GM21717 (cell line): ENCODE measurements at regions not wholly inside any gene's neighbourhood (a gene's known extent, or its start where the extent isn't known, plus 50 kb on each side); places are given as distances from the start of the nearest gene placed in this dataset.

Experiments used
- ATAC-seq: cut with Tn5 transposase; IDR thresholded peaks from one replicate; pipeline ENCODE4 v1.9.1; 2021; ENCODE audit warnings: mild to moderate bottlenecking, moderate library complexity; ENCODE audit not compliant: unreplicated experiment

DNA sequence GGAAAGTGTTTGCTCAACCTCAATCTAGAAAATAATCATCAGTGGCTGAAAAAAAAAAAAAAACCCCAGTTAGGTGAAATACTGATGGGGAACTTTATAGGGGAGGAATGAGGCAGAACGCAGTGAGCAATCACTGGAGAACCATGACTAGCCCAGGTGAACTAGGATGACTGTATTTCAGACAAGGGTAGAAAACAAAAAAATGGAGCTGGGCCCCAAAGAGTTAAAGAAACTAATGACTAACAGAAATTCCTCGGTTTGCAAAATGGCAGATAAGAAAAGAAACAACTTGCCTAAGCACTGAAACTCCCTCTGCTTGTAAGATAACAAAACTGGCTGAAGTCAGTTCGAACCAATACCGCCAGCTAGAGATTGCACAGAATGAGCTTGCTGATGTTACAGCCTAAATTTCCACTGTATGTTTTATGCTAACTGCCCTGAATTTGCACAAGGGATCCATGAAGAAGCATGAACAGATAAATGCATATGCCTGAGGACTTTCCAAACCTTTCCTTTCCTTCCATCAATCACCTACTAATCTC is 245.9 kb downstream of the METTL4 start:
- no peak for ATAC-seq

DNA sequence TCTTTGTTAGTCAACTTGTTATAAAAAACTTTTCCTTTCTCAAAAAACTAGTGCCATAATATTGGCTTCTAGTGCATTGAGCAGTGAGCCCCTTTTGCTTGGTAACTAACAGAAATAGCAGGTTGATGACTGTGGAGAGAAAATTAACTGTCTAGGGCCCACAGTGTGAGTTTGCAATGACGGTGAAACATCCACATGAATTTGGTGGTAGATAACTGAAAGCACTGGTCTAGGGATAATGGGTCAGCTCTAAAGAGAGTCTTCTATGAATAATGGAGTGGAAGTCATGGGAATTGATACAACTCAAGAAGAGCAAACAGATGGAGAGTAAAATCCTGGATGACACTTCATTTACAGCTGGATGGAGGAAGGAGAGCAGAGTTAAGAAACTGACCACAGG is 245.4 kb downstream of the METTL4 start:
- ATAC-seq = no peak

DNA sequence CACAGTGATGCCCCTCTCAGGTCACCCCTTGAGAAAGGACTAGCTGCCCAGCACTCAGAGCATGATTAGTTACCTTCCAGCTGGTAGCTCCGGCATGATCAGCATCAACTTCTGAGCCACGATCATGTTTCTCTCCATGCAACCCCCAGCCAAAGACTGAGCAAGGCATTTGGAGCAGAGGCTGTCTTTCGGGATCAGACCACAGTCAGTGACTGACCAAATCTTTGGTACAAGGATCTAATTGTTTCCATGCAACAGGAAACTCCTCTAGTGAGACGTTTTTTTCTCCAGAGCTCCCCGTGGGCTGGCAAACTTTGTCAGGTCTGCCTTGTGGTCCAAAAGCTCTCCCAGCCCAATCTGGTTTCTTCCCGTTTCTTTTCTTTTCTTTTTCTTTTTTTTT is 244.3 kb downstream of the METTL4 start:
- ATAC-seq = no peak

DNA sequence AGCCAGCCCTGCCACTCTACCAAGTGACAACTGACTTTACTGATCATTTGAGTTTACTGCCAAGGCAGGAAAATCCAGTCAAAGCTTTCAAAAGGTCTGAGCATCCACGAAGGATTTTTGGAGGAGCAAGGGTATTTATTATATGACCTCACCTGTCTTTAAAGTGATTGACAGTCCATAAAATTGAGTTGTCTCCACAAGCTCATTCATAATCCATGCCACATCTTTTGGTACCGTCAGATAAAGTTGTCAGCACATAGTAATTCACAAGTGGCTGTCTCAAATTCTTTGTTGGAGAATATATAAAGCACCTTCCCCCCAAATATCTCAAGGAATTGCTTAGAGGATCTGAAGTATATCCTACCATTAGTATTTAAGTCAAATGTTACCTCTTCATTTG is 240.5 kb downstream of the METTL4 start:
- no peak for ATAC-seq

DNA sequence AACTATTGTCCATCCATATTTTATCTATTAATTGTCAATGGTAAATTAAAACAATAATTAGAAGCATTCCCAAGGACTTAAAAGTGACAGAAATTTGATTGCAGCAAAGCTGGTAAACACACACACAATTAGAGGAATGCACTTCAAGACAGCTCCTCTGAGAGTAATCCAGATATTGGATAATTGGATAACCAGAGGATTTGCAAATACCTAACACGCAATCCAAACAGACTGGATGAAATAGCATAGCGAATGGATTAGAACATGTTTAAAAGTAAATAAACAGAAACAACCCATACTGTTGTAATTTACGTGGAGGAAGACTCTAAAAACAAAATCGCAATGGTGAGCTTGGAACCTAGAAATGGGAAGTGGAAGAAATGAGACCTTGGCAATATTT is 239.8 kb downstream of the METTL4 start:
- ATAC-seq = no peak

DNA sequence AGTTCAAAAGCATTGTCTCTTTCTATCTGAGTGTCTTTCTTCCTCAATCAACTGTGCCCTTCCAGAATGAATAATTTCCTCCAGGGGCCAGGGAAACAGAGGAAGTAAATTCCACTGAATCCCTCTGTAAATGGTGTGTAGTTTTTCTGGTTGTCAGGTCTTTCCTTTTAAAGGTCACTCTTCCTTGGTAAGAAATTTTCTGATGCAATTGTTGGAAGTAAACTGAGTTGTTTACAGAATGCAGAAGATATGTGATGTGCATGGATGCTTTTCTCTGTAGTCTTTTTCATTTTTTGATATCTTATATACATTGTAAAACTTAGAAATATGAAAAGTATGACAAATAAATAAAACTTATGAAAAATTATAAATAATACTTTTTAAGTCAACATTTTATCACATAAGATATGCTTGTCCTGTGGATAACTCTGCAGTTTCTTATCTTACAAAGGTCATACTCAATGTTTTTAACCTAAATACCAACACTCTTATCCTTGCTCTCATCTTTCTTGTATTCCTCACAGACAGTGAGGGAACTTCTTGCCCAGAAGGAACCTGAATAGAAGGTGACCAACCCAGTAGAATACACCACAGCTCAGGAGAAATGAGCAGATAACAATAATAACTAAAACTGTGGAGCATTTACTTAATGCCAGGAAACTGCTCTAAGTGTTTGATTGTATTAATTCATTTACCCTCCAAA is 234.5 kb downstream of the METTL4 start:
- ATAC-seq = no peak

DNA sequence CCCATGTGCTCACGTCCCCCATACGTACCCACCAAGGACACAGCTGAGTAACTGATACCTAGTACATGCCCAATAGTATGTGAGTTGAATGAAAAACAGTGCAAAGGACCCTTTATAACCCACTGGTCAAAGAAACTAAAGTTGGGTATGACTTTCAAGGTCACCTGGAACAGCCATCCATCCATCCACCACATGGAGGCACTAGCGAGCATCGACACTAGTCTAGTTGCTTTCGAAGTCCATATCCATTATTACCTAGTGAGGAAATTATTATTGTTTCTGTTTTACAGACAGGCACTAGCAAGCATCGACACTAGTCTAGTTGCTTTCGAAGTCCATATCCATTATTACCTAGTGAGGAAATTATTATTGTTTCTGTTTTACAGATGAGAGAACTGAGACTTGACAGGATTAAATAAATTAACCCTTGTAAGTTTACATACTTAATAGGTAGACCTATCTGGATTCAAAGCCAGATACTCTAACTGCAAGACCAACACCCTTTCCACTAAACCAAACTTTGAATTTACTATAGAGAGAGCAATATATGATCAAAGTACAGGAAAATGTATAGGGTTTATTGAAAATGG is 233.7 kb downstream of the METTL4 start:
- ATAC-seq = no peak

DNA sequence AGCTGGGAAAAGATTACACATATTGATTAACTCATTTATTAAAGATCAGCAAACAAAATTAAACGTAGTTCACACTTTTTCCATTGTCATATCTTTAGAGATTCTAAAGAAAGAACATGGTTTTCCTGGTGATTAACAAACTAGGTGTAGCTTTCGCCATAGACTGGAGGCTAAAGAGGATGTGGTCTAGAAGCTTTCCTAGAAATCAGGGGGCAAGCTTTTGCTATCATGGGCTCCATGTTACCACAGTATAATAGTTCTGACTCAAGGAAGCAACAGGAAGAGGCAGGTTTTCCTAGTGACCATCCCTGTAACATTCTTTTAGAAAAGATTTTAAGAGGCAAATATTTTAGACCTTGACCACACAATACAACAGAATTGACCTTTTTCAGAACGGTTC is 232.7 kb downstream of the METTL4 start:
- ATAC-seq = no peak

DNA sequence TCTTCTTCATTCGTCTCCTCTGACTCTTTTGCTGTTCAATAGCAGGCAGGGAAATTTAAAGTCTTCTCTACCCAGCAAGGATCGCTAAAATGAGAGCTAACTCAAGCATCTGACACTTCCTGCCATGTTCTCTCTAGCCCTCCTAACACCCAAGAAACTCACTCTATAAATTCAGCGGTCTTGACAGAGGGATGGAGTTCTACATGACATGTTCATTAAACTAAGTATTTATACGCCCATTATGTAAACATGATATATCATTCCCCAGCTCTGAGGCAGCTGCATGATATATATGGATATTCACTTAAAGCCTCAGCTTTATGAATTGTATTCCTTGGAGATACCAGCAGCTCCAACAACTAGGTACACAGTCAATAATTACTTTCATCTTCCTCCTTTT is 231.0 kb downstream of the METTL4 start:
- no peak for ATAC-seq

DNA sequence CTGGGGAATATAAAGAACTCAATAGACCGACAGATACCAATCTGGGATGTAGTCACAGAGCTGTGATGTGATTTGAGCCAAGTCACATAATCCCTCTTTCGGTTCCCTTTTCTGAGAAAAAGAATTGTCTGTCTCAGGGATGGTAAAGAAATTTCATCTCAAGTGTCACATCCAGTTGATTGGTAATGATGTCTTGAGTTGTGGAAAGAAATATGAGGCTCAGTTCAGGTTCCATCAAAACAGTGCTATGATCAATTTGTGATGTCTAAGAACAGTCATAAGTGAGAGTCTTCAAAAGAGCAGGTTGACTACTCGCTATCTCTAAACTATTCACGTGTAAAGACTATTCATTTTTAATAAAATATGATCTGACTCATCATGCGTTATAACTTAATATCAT is 223.3 kb downstream of the METTL4 start:
- ATAC-seq = no peak

DNA sequence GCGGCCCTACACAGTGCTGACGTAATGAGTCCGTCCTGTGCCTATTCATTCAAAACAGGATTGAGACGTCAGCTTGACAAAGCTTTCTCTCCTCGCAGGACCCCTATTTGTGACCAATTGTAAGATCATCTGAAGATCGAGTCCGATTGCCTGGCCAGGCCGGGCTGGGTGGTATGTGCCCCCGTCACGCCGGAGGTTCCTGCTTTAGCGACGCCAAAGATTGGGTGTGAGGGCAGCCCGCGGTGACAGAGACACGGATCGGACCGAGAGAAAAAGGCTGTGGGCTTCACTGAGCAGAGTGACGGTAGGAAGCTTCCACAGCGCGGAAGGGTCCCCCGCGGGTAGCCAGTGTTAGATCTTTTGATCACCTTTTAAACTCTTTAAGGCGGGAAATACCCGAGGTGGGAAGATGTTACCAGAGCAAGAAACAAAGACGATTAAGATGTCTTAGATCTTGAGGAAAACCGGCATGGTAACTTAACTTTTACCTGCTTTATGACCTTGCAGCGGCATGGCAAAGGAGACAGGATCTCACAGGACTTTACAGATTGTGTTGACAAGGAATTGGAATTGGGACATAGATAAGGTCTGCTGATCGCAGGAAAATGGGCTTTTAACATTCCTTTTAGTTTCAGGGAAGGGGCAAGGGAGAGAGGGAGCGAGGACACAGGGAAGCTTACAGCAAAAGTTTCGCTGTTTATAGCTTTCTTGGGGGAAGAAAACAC is 220.0 kb downstream of the METTL4 start:
- no peak for ATAC-seq

DNA sequence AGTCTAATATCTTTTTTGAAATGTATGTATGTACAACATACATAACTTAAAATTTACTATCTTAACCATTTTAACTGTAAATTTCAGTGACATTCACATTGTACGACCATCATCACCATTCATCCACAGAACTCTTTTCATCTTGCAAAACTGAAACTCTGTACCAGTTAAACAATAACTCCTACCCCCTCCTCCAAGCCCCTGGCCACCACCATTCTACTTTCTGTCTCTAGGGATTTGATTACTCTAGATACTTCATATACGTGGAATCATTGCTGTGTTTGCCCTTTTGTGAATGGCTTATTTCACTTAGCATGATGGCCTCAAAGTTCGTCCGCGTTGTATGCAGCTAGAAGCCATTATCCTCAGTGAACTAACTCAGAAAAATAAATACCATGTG is 217.0 kb downstream of the METTL4 start:
- no peak for ATAC-seq

DNA sequence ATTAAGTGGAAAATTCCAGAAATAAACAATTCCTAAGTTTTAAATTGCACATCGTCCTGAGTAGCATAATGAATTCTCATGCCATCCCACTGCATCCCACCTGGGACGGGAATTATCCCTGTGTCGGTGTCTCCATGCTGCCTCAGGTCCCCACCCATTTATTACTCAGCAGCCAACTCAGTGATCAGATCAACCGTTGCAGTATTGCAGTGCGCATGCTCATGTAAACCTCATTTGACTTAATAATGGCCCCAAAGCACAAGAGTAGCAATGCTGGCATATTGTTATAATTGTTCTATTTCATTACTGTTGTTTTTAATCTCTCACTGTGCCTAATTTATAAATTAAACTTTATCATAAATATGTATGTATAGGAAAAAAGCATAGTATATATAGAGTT is 214.4 kb downstream of the METTL4 start:
- ATAC-seq = no peak

DNA sequence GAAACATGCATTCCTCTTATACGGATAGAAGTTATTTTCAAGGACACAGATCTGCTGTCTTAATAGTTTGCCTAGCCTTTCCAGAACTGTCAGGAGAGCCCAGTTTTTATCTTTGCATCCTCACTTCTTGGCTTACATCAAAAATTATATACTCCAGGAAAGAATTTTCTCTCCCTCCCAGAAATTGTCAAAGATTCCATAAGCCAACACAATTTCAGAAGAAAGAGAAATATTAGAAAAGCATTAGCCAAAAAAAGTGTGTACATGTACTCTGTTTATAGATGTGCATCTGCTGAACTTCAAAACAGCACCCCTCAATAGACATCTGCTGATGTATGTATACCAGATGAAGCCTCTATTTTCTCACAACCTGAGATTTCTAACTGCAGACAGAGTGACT is 210.4 kb downstream of the METTL4 start:
- no peak for ATAC-seq

DNA sequence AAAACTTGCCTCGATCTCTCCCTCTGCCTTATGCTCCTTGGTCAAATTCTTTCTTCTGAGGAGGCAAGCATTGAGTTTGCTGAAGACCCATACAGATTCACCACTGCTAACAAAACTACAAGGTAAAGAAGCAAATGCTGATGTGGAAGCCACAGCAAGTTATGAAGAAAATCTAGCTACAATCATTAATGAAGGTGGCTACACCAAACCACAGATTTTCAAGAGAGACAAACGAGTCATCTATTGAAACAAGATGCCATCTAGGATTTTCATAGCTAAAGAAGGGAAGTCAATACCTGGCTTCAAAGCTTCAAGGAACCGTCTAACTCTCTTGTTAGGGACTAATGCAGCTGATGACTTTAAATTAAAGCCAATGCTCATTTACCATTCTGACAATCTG is 203.2 kb downstream of the METTL4 start:
- ATAC-seq = no peak

DNA sequence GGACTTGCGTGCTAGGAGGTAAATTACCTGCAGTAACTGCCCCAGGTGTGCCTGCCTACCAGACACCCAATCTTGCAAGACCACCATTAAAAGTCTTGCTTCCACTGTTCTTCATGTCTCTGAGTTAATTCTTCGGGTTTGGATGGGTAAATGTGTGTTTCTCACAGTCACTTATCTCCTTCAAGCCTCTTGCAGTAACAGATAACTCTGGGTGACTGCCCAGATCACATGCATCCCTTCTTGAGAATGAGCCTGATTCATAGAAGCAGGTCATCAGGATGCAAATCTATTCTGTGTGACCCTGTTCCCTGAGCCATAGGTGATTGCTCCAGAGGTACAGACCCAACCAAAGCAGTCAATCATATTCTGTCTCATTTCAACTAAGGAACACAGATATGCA is 194.6 kb downstream of the METTL4 start:
- ATAC-seq = no peak

DNA sequence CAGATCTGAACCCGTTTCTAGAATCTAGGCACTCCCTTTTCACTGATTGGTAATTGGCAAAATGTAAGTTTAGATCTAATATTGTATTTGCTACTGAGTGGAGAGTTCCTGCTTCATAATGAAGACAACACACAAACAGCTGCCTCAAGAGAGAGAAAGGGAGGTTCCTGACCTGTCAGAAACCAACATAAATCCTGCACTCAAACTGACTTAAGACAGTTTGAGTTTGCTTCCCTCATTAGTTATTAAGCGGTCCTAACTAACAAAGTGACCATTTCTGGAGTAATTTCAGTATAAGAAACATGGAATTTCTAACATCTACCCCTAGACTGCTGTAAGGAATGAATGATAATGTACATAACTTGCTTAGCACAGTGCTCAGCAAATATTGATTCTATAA is 191.2 kb downstream of the METTL4 start:
- ATAC-seq = no peak

DNA sequence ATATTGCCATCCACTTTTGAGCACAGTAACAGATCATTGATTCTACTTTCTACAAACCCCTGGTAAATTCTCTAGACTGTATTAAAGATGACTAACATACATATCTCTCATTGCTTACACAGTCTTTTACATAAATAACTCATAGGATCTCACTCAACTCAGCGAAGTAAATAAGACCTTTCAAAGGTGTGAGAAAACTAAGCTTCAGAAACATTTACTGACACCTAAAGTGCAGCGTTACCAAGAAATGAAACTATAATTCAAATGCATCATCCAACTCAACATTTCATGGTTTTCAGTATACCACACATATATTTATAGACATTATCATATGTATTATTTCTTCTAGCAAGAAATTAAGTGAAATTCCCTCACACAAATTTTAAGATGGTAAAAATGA is 189.8 kb downstream of the METTL4 start:
- ATAC-seq = no peak

DNA sequence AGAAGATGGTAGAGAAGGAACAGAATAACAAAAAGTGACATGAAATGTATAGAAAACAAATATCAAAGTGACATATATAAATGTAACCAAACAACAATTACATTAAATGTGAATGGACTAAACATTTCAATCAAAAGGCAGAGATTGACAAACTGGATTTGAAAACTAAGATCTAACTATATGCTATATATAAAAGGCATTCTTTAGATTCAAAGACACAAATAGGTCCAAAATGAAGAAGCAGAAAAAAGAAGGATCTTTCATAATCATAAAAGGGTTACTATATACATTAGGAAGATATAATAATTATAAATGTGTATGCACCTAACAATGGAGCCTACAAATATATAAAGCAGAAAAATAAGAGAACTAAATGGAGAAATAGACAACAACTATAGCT is 183.7 kb downstream of the METTL4 start:
- no peak for ATAC-seq

DNA sequence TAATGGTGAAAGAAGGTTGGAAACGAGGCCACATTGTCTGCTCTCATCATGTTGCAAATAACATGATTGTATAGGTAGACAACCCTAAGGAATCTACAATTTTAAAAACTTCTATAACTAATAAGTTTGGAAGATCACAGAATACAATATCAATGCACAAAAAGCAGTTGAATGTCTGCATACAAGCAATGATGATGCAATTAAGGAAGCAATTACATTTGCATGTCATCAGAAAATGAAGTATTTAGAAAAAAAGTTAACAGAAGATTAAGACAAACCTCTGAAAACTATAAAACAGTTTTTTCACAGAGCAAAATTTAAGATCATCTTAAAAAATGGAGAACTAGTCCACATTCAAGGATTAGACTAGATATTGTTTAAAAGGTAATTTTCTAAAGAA is 181.1 kb downstream of the METTL4 start:
- no peak for ATAC-seq

DNA sequence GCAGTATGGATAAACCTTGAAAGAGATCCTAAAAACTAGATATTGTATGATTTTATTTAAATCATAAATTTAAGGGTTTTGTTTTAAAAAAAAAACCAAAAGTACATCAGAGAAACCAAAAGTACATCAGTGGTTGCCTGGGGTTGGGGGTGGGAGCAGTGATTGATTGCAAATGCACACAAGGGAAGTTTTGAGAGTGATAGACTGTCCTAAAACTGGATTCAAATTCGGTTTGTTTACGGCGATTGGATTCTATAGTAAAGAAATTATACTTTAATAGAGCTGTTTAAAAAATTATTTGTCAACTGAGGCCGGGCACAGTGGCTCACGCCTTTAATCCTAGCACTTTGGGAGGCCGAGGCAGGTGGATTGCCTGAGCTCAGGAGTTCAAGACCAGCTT is 179.8 kb downstream of the METTL4 start:
- no peak for ATAC-seq

DNA sequence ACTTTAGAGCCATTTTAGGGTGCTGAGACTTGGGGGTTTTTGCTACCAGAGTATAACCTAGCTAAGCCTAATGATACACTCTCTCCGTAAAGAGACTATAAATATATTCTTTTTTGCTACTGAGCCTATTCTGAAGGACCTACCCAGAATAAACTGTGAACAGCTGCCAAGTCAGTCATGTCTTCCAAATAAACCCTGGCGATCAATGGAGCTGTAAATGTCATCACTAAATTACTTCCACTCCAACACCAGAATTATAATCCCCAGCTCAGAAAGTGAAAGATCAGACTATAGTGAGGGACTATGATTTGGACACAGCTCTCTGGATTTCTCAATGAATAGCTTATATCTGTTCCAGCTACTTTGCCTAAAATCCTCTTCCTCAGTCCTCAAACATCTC is 178.9 kb downstream of the METTL4 start:
- no peak for ATAC-seq
